ENCODE measurements at regions not wholly inside any gene's neighbourhood (a gene's known extent, or its start where the extent isn't known, plus 50 kb on each side); places are given as distances from the start of the nearest gene placed in this dataset.

GRCh38 chr12:61993734-61994345, 266.4 kb upstream of the USP15 start:
- no peak for DNase-seq (ENCODE audit: extremely low spot score, unreplicated experiment)
- peak; percentile 80 for TF ChIP-seq CTCF (conservative IDR thresholded peaks at IDR 0.05)
- H3K4me3 Mint-ChIP-seq = no peak overlapping the region
- no peaks in the 10 kb centered on the region for H3K27me3 Mint-ChIP-seq
- H3K4me1 Mint-ChIP-seq (ENCODE audit: unreplicated experiment) = no peaks in the 10 kb centered on the region
- H3K9me3 Mint-ChIP-seq = no peaks in the 10 kb centered on the region
- no peak overlapping the region for H3K27ac Mint-ChIP-seq
- no peaks in the 10 kb centered on the region for H3K36me3 Mint-ChIP-seq

GRCh38 chr12:61996717-61997116, 263.5 kb upstream of the USP15 start:
- no peak overlapping the region for H3K4me3 Mint-ChIP-seq
- no peaks in the 10 kb centered on the region for H3K4me1 Mint-ChIP-seq (ENCODE audit: unreplicated experiment)
- H3K36me3 Mint-ChIP-seq = no peaks in the 10 kb centered on the region
- DNase-seq (ENCODE audit: extremely low spot score, unreplicated experiment) = no peak
- H3K27me3 Mint-ChIP-seq = no peaks in the 10 kb centered on the region
- H3K27ac Mint-ChIP-seq = no peak overlapping the region
- TF ChIP-seq CTCF (conservative IDR thresholded peaks at IDR 0.05) = no peak
- no peaks in the 10 kb centered on the region for H3K9me3 Mint-ChIP-seq

- no peak overlapping the region for H3K27ac Mint-ChIP-seq
- no peaks in the 10 kb centered on the region for H3K9me3 Mint-ChIP-seq
- no peak for TF ChIP-seq CTCF (conservative IDR thresholded peaks at IDR 0.05)
- H3K4me1 Mint-ChIP-seq (ENCODE audit: unreplicated experiment) = no peaks in the 10 kb centered on the region
- H3K4me3 Mint-ChIP-seq = no peak overlapping the region
- DNase-seq (ENCODE audit: extremely low spot score, unreplicated experiment) = no peak
- H3K36me3 Mint-ChIP-seq = no peaks in the 10 kb centered on the region
- H3K27me3 Mint-ChIP-seq = no peaks in the 10 kb centered on the region
These were observed 261.4 kb upstream of the USP15 start for GRCh38 chr12:61998791-61999190.

- DNase-seq (ENCODE audit: extremely low spot score, unreplicated experiment) = no peak
- Mint-ChIP-seq H3K9me3 (no peaks in the 10 kb centered on the region), H3K4me1 (ENCODE audit: unreplicated experiment) (no peaks in the 10 kb centered on the region), H3K36me3 (no peaks in the 10 kb centered on the region), H3K27ac (no peak overlapping the region), H3K4me3 (no peak overlapping the region), H3K27me3 (no peaks in the 10 kb centered on the region)
- no peak for TF ChIP-seq CTCF (conservative IDR thresholded peaks at IDR 0.05)
These were observed 260.9 kb upstream of the USP15 start for GRCh38 chr12:61999311-61999710.

- TF ChIP-seq CTCF (conservative IDR thresholded peaks at IDR 0.05) = no peak
- H3K27ac Mint-ChIP-seq = no peak overlapping the region
- H3K9me3 Mint-ChIP-seq = no peaks in the 10 kb centered on the region
- no peaks in the 10 kb centered on the region for H3K36me3 Mint-ChIP-seq
- H3K4me3 Mint-ChIP-seq = no peak overlapping the region
- H3K27me3 Mint-ChIP-seq = no peaks in the 10 kb centered on the region
- no peaks in the 10 kb centered on the region for H3K4me1 Mint-ChIP-seq (ENCODE audit: unreplicated experiment)
- DNase-seq (ENCODE audit: extremely low spot score, unreplicated experiment) = no peak
These were observed 258.8 kb upstream of the USP15 start for GRCh38 chr12:62001424-62001823.

- no peaks in the 10 kb centered on the region for H3K36me3 Mint-ChIP-seq
- no peak overlapping the region for H3K27ac Mint-ChIP-seq
- H3K9me3 Mint-ChIP-seq = no peaks in the 10 kb centered on the region
- no peak for TF ChIP-seq CTCF (conservative IDR thresholded peaks at IDR 0.05)
- H3K4me1 Mint-ChIP-seq (ENCODE audit: unreplicated experiment) = no peaks in the 10 kb centered on the region
- H3K4me3 Mint-ChIP-seq = no peak overlapping the region
- H3K27me3 Mint-ChIP-seq = peaks cover 4% of the 10 kb centered on the region
- DNase-seq (ENCODE audit: extremely low spot score, unreplicated experiment) = no peak
These were observed 257.0 kb upstream of the USP15 start for GRCh38 chr12:62003226-62003625.
